ENCODE measurements at regions not wholly inside any gene's neighbourhood (a gene's known extent, or its start where the extent isn't known, plus 50 kb on each side); places are given as distances from the start of the nearest gene placed in this dataset.
"Not testable (repeated sequence)": the region's sequence is repeated elsewhere in the genome, so short reads cannot be mapped to it uniquely, and the experiment has no call there.

GRCh38 chr7:142495879-142496278 lies 238.0 kb upstream of the PRSS58 start:
- 33 to 82% (median 43%) methylated on average over 1 to 3 of the region's 3 CpGs; no CpG with 5 or more reads in 5 of the 10 experiments for WGBS, 10 experiments
- H3K4me1 ChIP-seq (replicated peaks in 1 of 2); in situ Hi-C loops (cut with MboI; ENCODE audit: low pct_unique_long_range_greater_than_20kb in 2 of 9, low sequenced_read_pairs in 9 of 9, unreplicated experiment in 9 of 9); ATAC-seq (replicated peaks in 6 of 8); H3K4me3 ChIP-seq; H3K27ac ChIP-seq: not testable (repeated sequence)

GRCh38 chr7:142495301-142495700 lies 237.4 kb upstream of the PRSS58 start:
- H3K4me1 ChIP-seq (replicated peaks in 1 of 2); in situ Hi-C loops (cut with MboI; ENCODE audit: low pct_unique_long_range_greater_than_20kb in 2 of 9, low sequenced_read_pairs in 9 of 9, unreplicated experiment in 9 of 9); ATAC-seq (replicated peaks in 6 of 8); H3K4me3 ChIP-seq; H3K27ac ChIP-seq: not testable (repeated sequence)

GRCh38 chr7:142494021-142494420 lies 236.2 kb upstream of the PRSS58 start:
- Histone ChIP-seq H3K4me1 (replicated peaks in 1 of 2) (no peaks in the 10 kb centered on the region), H3K4me3 (no peak overlapping the region), H3K27ac (no peak overlapping the region)
- in situ Hi-C loops (cut with MboI; ENCODE audit: low pct_unique_long_range_greater_than_20kb in 2 of 9, low sequenced_read_pairs in 9 of 9, unreplicated experiment in 9 of 9), result no loop called here
- 40 to 100% (median 57%) methylated on average over 1 to 2 of the region's 2 CpGs; no CpG with 5 or more reads in 3 of the 10 experiments for WGBS, 10 experiments
- no peak for ATAC-seq (replicated peaks in 6 of 8)

- H3K27ac ChIP-seq, result no peak overlapping the region
- ATAC-seq (replicated peaks in 6 of 8), result no peak
- H3K4me3 ChIP-seq, result no peak overlapping the region
- H3K4me1 ChIP-seq (replicated peaks in 1 of 2), result no peaks in the 10 kb centered on the region
- in situ Hi-C loops (cut with MboI; ENCODE audit: low pct_unique_long_range_greater_than_20kb in 2 of 9, low sequenced_read_pairs in 9 of 9, unreplicated experiment in 9 of 9), result no loop called here
- 17 to 100% (median 80%) methylated on average over 1 to 7 of the region's 7 CpGs; no CpG with 5 or more reads in 1 of the 10 experiments for WGBS, 10 experiments
Measured at GRCh38 chr7:142488842-142489241, 231.0 kb upstream of the PRSS58 start.

- in situ Hi-C loops (cut with MboI; ENCODE audit: low pct_unique_long_range_greater_than_20kb in 2 of 9, low sequenced_read_pairs in 9 of 9, unreplicated experiment in 9 of 9), result no loop called here
- 55 to 100% (median 81%) methylated on average over 1 to 7 of the region's 10 CpGs; no CpG with 5 or more reads in 2 of the 10 experiments for WGBS, 10 experiments
- ATAC-seq (replicated peaks in 6 of 8), result no peak
- Histone ChIP-seq H3K4me3 (no peak overlapping the region), H3K27ac (no peak overlapping the region), H3K4me1 (replicated peaks in 1 of 2) (no peaks in the 10 kb centered on the region)
Measured at GRCh38 chr7:142488036-142488633, 230.3 kb upstream of the PRSS58 start.

- H3K27ac ChIP-seq; H3K4me1 ChIP-seq (replicated peaks in 1 of 2); H3K4me3 ChIP-seq; in situ Hi-C loops (cut with MboI; ENCODE audit: low pct_unique_long_range_greater_than_20kb in 2 of 9, low sequenced_read_pairs in 9 of 9, unreplicated experiment in 9 of 9): not testable (repeated sequence)
- WGBS, 10 experiments, result 0 to 66% (median 31%) methylated on average over 1 to 4 of the region's 4 CpGs; no CpG with 5 or more reads in 2 of the 10 experiments
- ATAC-seq (replicated peaks in 6 of 8), result peak in 1 of 8 experiments; percentile 33
Measured at GRCh38 chr7:142487565-142487964, 229.7 kb upstream of the PRSS58 start.

GRCh38 chr7:142487124-142487523 lies 229.3 kb upstream of the PRSS58 start:
- WGBS, 10 experiments, result 24 to 81% (median 70%) methylated on average over 1 to 4 of the region's 4 CpGs; no CpG with 5 or more reads in 2 of the 10 experiments
- Histone ChIP-seq H3K4me3 (no peak overlapping the region), H3K27ac (no peak overlapping the region), H3K4me1 (replicated peaks in 1 of 2) (no peaks in the 10 kb centered on the region)
- no peak for ATAC-seq (replicated peaks in 6 of 8)
- in situ Hi-C loops (cut with MboI; ENCODE audit: low pct_unique_long_range_greater_than_20kb in 2 of 9, low sequenced_read_pairs in 9 of 9, unreplicated experiment in 9 of 9), result no loop called here

GRCh38 chr7:142485617-142486226 lies 227.9 kb upstream of the PRSS58 start:
- WGBS, 10 experiments, result 49 to 93% (median 71%) methylated on average over 1 to 7 of the region's 7 CpGs; no CpG with 5 or more reads in 1 of the 10 experiments
- Histone ChIP-seq H3K27ac (no peak overlapping the region), H3K4me3 (no peak overlapping the region), H3K4me1 (replicated peaks in 1 of 2) (no peaks in the 10 kb centered on the region)
- in situ Hi-C loops (cut with MboI; ENCODE audit: low pct_unique_long_range_greater_than_20kb in 2 of 9, low sequenced_read_pairs in 9 of 9, unreplicated experiment in 9 of 9), result no loop called here
- peak in 1 of 8 experiments; percentile 28 for ATAC-seq (replicated peaks in 6 of 8)

GRCh38 chr7:142483659-142484317 lies 225.9 kb upstream of the PRSS58 start:
- ATAC-seq (replicated peaks in 6 of 8), result no peak
- no peaks in the 10 kb centered on the region for H3K4me1 ChIP-seq (replicated peaks in 1 of 2)
- WGBS, 10 experiments, result 8 to 100% (median 44%) methylated on average over 2 to 5 of the region's 5 CpGs; no CpG with 5 or more reads in 1 of the 10 experiments
- in situ Hi-C loops (cut with MboI; ENCODE audit: low pct_unique_long_range_greater_than_20kb in 2 of 9, low sequenced_read_pairs in 9 of 9, unreplicated experiment in 9 of 9), result no loop called here
- H3K27ac ChIP-seq, result no peak overlapping the region
- no peak overlapping the region for H3K4me3 ChIP-seq

- WGBS, 10 experiments, result 8 to 83% (median 42%) methylated on average over 1 to 6 of the region's 9 CpGs; no CpG with 5 or more reads in 1 of the 10 experiments
Measured at GRCh38 chr7:142482891-142483658, 225.2 kb upstream of the PRSS58 start.

GRCh38 chr7:142481548-142481947 lies 223.7 kb upstream of the PRSS58 start:
- H3K4me3 ChIP-seq, result no peak overlapping the region
- peak in 1 of 8 experiments; percentile 13 for ATAC-seq (replicated peaks in 6 of 8)
- in situ Hi-C loops (cut with MboI; ENCODE audit: low pct_unique_long_range_greater_than_20kb in 2 of 9, low sequenced_read_pairs in 9 of 9, unreplicated experiment in 9 of 9), result no loop called here
- no peaks in the 10 kb centered on the region for H3K4me1 ChIP-seq (replicated peaks in 1 of 2)
- WGBS, 10 experiments, result 0 to 67% (median 29%) methylated on average over 1 to 2 of the region's 2 CpGs; no CpG with 5 or more reads in 3 of the 10 experiments
- H3K27ac ChIP-seq, result no peak overlapping the region

More at GRCh38 chr7:142482891-142483658, 225.2 kb upstream of the PRSS58 start:
- in situ Hi-C loops (cut with MboI; ENCODE audit: low pct_unique_long_range_greater_than_20kb in 2 of 9, low sequenced_read_pairs in 9 of 9, unreplicated experiment in 9 of 9), result no loop called here
- no peaks in the 10 kb centered on the region for H3K4me1 ChIP-seq (replicated peaks in 1 of 2)
- ATAC-seq (replicated peaks in 6 of 8), result peak in 5 of 8 experiments; percentile 32 to 77 (median 68)
- H3K27ac ChIP-seq, result no peak overlapping the region
- H3K4me3 ChIP-seq, result no peak overlapping the region

GRCh38 chr7:142478479-142479220 lies 220.8 kb upstream of the PRSS58 start:
- in situ Hi-C loops (cut with MboI; ENCODE audit: low pct_unique_long_range_greater_than_20kb in 2 of 9, low sequenced_read_pairs in 9 of 9, unreplicated experiment in 9 of 9), result no loop called here
- peak in 3 of 8 experiments; percentile 80 to 90 (median 82) for ATAC-seq (replicated peaks in 6 of 8)
- H3K27ac ChIP-seq, result no peak overlapping the region
- H3K4me1 ChIP-seq (replicated peaks in 1 of 2), result no peaks in the 10 kb centered on the region
- 0 to 86% (median 41%) methylated on average over 1 to 8 of the region's 9 CpGs for WGBS, 10 experiments
- no peak overlapping the region for H3K4me3 ChIP-seq

Measured in motor neuron (in vitro differentiated cells).